GM23338 (cell line): ENCODE measurements at regions not wholly inside any gene's neighbourhood (a gene's known extent, or its start where the extent isn't known, plus 50 kb on each side); places are given as distances from the start of the nearest gene placed in this dataset.

Experiments used
- CREB1 ChIP-seq: fragments of 250-450 bp; sonication (Bioruptor Pico); IDR thresholded peaks from 2 replicates; pipeline ENCODE4 v1.5.0; 2020; ENCODE audit warnings: low read depth, mild to moderate bottlenecking, moderate library complexity
- EZH2 ChIP-seq: fragments of 200-600 bp; sonication (generic); IDR thresholded peaks from one replicate; pipeline ENCODE4 v1.8.0; 2017; ENCODE audit warnings: antibody characterized with exemption, mild to moderate bottlenecking, low read depth; ENCODE audit not compliant: unreplicated experiment
- EZH2phosphoT487 ChIP-seq: fragments of 200-600 bp; sonication (generic); IDR thresholded peaks from one replicate; pipeline ENCODE4 v1.8.1; 2018; ENCODE audit warnings: antibody characterized with exemption; ENCODE audit not compliant: unreplicated experiment
- JUNB ChIP-seq: IDR thresholded peaks from one replicate; pipeline ENCODE4 v1.6.1; 2016; ENCODE audit warnings: antibody characterized with exemption; ENCODE audit not compliant: unreplicated experiment
- NANOG ChIP-seq: IDR thresholded peaks from 2 replicates; pipeline ENCODE4 v1.6.1; 2016; ENCODE audit warnings: antibody characterized with exemption, borderline replicate concordance
- POLR2AphosphoS5 ChIP-seq: IDR thresholded peaks from 2 replicates; pipeline ENCODE4 v1.6.1; 2016; ENCODE audit warnings: antibody characterized with exemption, low read depth
- STAT1 ChIP-seq: IDR thresholded peaks from one replicate; pipeline ENCODE4 v1.6.1; 2016; ENCODE audit warnings: antibody characterized with exemption; ENCODE audit not compliant: unreplicated experiment
- ZNF114 ChIP-seq: fragments of 250-450 bp; sonication (Bioruptor Pico); IDR thresholded peaks from 2 replicates; pipeline ENCODE4 v1.5.0; 2020; ENCODE audit warnings: mild to moderate bottlenecking, moderate library complexity
- TF ChIP-seq, protein P1 (sequence below), 2 experiments: fragments of 200-600 bp in 1 of 2; sonication (generic) in 1 of 2; conservative IDR thresholded peaks; 2 replicates each; pipeline versions ENCODE4 v1.5.1 to v1.6.1; 2016 to 2017; ENCODE audit warnings: antibody characterized with exemption in 2 of 2, low read depth in 2 of 2, mild to moderate bottlenecking in 2 of 2, moderate library complexity in 1 of 2
- TF ChIP-seq, protein P2 (sequence below): IDR thresholded peaks from one replicate; pipeline ENCODE4 v1.6.1; 2018; ENCODE audit warnings: antibody characterized with exemption; ENCODE audit not compliant: unreplicated experiment
- TF ChIP-seq, protein P3 (sequence below): fragments of 250-450 bp; sonication (Bioruptor Pico); IDR thresholded peaks from 2 replicates; pipeline ENCODE4 v1.5.0; 2020; ENCODE audit warnings: mild to moderate bottlenecking, moderate library complexity
- TF ChIP-seq, protein P4 (sequence below): IDR thresholded peaks from 2 replicates; pipeline ENCODE4 v1.6.1; 2016; ENCODE audit warnings: antibody characterized with exemption

DNA sequence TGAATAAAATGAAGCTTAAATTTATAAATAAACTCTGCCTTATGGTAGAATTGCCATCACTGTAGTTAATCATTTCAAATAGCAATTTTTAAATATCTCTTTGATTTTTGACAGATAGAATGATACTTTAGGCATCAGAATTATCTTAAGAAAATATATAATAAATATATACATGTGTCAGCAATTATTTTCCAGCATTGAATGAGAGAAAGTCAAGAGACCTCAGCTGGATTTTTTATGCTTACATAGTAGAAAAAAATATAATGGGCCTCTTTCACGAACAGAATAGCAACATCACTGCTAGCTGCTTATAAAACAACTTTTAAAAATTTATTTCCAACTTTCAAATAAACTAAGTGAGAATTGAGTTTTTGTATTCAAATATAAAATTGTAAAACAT, 424.0 kb upstream of the MAGEB16 start:
- no peak for TF ChIP-seq POLR2AphosphoS5
- no peak for TF ChIP-seq EZH2
- TF ChIP-seq, protein P1, sequence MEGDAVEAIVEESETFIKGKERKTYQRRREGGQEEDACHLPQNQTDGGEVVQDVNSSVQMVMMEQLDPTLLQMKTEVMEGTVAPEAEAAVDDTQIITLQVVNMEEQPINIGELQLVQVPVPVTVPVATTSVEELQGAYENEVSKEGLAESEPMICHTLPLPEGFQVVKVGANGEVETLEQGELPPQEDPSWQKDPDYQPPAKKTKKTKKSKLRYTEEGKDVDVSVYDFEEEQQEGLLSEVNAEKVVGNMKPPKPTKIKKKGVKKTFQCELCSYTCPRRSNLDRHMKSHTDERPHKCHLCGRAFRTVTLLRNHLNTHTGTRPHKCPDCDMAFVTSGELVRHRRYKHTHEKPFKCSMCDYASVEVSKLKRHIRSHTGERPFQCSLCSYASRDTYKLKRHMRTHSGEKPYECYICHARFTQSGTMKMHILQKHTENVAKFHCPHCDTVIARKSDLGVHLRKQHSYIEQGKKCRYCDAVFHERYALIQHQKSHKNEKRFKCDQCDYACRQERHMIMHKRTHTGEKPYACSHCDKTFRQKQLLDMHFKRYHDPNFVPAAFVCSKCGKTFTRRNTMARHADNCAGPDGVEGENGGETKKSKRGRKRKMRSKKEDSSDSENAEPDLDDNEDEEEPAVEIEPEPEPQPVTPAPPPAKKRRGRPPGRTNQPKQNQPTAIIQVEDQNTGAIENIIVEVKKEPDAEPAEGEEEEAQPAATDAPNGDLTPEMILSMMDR (conservative IDR thresholded peaks at IDR 0.05; ENCODE audit: low read depth in 2 of 2), result no peak
- no peak for TF ChIP-seq EZH2phosphoT487
- TF ChIP-seq CREB1, result no peak
- TF ChIP-seq, protein P2, sequence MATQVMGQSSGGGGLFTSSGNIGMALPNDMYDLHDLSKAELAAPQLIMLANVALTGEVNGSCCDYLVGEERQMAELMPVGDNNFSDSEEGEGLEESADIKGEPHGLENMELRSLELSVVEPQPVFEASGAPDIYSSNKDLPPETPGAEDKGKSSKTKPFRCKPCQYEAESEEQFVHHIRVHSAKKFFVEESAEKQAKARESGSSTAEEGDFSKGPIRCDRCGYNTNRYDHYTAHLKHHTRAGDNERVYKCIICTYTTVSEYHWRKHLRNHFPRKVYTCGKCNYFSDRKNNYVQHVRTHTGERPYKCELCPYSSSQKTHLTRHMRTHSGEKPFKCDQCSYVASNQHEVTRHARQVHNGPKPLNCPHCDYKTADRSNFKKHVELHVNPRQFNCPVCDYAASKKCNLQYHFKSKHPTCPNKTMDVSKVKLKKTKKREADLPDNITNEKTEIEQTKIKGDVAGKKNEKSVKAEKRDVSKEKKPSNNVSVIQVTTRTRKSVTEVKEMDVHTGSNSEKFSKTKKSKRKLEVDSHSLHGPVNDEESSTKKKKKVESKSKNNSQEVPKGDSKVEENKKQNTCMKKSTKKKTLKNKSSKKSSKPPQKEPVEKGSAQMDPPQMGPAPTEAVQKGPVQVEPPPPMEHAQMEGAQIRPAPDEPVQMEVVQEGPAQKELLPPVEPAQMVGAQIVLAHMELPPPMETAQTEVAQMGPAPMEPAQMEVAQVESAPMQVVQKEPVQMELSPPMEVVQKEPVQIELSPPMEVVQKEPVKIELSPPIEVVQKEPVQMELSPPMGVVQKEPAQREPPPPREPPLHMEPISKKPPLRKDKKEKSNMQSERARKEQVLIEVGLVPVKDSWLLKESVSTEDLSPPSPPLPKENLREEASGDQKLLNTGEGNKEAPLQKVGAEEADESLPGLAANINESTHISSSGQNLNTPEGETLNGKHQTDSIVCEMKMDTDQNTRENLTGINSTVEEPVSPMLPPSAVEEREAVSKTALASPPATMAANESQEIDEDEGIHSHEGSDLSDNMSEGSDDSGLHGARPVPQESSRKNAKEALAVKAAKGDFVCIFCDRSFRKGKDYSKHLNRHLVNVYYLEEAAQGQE, result no peak
- no peak for TF ChIP-seq ZNF114 (CRISPR knock-in tag)
- TF ChIP-seq JUNB, result no peak
- no peak for TF ChIP-seq NANOG
- TF ChIP-seq, protein P3, sequence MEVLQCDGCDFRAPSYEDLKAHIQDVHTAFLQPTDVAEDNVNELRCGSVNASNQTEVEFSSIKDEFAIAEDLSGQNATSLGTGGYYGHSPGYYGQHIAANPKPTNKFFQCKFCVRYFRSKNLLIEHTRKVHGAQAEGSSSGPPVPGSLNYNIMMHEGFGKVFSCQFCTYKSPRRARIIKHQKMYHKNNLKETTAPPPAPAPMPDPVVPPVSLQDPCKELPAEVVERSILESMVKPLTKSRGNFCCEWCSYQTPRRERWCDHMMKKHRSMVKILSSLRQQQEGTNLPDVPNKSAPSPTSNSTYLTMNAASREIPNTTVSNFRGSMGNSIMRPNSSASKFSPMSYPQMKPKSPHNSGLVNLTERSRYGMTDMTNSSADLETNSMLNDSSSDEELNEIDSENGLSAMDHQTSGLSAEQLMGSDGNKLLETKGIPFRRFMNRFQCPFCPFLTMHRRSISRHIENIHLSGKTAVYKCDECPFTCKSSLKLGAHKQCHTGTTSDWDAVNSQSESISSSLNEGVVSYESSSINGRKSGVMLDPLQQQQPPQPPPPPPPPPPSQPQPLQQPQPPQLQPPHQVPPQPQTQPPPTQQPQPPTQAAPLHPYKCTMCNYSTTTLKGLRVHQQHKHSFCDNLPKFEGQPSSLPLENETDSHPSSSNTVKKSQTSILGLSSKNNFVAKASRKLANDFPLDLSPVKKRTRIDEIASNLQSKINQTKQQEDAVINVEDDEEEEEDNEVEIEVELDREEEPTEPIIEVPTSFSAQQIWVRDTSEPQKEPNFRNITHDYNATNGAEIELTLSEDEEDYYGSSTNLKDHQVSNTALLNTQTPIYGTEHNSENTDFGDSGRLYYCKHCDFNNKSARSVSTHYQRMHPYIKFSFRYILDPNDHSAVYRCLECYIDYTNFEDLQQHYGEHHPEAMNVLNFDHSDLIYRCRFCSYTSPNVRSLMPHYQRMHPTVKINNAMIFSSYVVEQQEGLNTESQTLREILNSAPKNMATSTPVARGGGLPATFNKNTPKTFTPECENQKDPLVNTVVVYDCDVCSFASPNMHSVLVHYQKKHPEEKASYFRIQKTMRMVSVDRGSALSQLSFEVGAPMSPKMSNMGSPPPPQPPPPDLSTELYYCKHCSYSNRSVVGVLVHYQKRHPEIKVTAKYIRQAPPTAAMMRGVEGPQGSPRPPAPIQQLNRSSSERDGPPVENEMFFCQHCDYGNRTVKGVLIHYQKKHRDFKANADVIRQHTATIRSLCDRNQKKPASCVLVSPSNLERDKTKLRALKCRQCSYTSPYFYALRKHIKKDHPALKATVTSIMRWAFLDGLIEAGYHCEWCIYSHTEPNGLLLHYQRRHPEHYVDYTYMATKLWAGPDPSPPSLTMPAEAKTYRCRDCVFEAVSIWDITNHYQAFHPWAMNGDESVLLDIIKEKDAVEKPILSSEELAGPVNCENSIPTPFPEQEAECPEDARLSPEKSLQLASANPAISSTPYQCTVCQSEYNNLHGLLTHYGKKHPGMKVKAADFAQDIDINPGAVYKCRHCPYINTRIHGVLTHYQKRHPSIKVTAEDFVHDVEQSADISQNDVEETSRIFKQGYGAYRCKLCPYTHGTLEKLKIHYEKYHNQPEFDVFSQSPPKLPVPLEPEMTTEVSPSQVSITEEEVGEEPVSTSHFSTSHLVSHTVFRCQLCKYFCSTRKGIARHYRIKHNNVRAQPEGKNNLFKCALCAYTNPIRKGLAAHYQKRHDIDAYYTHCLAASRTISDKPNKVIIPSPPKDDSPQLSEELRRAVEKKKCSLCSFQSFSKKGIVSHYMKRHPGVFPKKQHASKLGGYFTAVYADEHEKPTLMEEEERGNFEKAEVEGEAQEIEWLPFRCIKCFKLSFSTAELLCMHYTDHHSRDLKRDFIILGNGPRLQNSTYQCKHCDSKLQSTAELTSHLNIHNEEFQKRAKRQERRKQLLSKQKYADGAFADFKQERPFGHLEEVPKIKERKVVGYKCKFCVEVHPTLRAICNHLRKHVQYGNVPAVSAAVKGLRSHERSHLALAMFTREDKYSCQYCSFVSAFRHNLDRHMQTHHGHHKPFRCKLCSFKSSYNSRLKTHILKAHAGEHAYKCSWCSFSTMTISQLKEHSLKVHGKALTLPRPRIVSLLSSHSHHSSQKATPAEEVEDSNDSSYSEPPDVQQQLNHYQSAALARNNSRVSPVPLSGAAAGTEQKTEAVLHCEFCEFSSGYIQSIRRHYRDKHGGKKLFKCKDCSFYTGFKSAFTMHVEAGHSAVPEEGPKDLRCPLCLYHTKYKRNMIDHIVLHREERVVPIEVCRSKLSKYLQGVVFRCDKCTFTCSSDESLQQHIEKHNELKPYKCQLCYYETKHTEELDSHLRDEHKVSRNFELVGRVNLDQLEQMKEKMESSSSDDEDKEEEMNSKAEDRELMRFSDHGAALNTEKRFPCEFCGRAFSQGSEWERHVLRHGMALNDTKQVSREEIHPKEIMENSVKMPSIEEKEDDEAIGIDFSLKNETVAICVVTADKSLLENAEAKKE (CRISPR knock-in tag), result no peak
- TF ChIP-seq, protein P4, sequence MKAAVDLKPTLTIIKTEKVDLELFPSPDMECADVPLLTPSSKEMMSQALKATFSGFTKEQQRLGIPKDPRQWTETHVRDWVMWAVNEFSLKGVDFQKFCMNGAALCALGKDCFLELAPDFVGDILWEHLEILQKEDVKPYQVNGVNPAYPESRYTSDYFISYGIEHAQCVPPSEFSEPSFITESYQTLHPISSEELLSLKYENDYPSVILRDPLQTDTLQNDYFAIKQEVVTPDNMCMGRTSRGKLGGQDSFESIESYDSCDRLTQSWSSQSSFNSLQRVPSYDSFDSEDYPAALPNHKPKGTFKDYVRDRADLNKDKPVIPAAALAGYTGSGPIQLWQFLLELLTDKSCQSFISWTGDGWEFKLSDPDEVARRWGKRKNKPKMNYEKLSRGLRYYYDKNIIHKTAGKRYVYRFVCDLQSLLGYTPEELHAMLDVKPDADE, result no peak
- TF ChIP-seq STAT1, result no peak
